HL-60 (cell line): ENCODE measurements at regions not wholly inside any gene's neighbourhood (a gene's known extent, or its start where the extent isn't known, plus 50 kb on each side); places are given as distances from the start of the nearest gene placed in this dataset.

Source experiments
- CTCF ChIP-seq: IDR thresholded peaks from one replicate; pipeline ENCODE4 v1.5.1; 2011; ENCODE audit warnings: low read length, control low read depth, inconsistent platforms; ENCODE audit not compliant: insufficient read depth
- GABPA ChIP-seq: IDR thresholded peaks from 2 replicates; pipeline ENCODE4 v1.6.1; 2012; ENCODE audit warnings: low read depth

DNA sequence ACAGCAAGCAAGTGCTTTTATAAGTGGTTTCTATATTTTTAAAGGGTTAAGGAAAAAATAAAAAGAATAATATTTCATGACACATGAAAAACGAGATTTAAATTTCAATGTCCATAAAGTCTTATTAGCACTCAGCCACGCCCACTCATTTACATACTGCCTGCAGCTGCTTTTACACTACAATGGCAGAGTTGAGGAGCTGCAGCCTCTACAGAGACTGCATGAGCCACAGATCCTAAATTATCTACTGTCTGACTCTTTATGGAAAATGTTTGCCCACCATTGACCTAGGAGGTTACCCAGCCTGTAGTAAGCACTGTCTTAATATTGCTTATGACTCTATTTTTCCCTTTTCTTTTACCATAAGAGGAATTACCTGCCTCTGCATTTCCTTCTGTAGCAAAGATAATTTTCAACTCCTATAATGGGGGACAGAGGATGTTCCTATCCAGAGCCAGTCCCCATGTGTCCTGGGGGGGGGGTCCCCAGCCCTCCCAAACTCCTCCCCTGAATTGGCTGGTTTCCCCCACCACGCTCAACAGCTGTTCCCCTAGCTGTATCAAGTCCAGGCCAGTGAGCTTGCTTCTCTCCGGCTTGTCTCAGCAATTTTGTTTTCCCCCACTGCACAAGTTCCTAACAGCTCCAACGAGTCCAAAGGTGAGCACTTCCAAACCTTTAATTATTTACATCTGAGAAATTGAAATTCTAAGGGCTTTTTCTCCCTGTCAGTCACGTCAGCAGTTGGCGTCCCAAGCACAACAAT is 139.4 kb upstream of the ERCC4 start:
- TF ChIP-seq CTCF (no peak), GABPA (no peak)
